ENCODE measurements at regions not wholly inside any gene's neighbourhood (a gene's known extent, or its start where the extent isn't known, plus 50 kb on each side); places are given as distances from the start of the nearest gene placed in this dataset.

- TF ChIP-seq PATZ1 (CRISPR knock-in tag; IDR thresholded peaks at IDR 0.05; ENCODE audit: borderline replicate concordance), result no peak
- no peak for TF ChIP-seq BACH2 (CRISPR knock-in tag; IDR thresholded peaks at IDR 0.05; ENCODE audit: borderline replicate concordance)
- no peak for TF ChIP-seq ARNTL (CRISPR knock-in tag; IDR thresholded peaks at IDR 0.05; ENCODE audit: borderline replicate concordance, low read depth)
- no peak for TF ChIP-seq TOX (CRISPR knock-in tag; IDR thresholded peaks at IDR 0.05; ENCODE audit: borderline replicate concordance)
- TF ChIP-seq ISL1 (CRISPR knock-in tag; IDR thresholded peaks at IDR 0.05), result no peak
- TF ChIP-seq ZNF70 (CRISPR knock-in tag; IDR thresholded peaks at IDR 0.05), result no peak
- TF ChIP-seq ESRRG (CRISPR knock-in tag; IDR thresholded peaks at IDR 0.05), result no peak
- TF ChIP-seq ZFP30 (CRISPR knock-in tag; IDR thresholded peaks at IDR 0.05), result no peak
- no peak for TF ChIP-seq CREB5 (CRISPR knock-in tag; IDR thresholded peaks at IDR 0.05; ENCODE audit: low read depth)
- no peak for TF ChIP-seq CSRNP3 (CRISPR knock-in tag; IDR thresholded peaks at IDR 0.05)
- TF ChIP-seq OSR1 (CRISPR knock-in tag; IDR thresholded peaks at IDR 0.05), result no peak
- TF ChIP-seq TSHZ2 (CRISPR knock-in tag; IDR thresholded peaks at IDR 0.05), result no peak
- no peak for TF ChIP-seq RARB (CRISPR knock-in tag; IDR thresholded peaks at IDR 0.05)
Measured at GRCh38 chr10:14448197-14448990, 117.7 kb upstream of the FRMD4A start.

Data from SK-N-SH treated with all-trans-retinoic acid at 6 μM for 48 hours (cell line).